ENCODE measurements at regions not wholly inside any gene's neighbourhood (a gene's known extent, or its start where the extent isn't known, plus 50 kb on each side); places are given as distances from the start of the nearest gene placed in this dataset.

DNA sequence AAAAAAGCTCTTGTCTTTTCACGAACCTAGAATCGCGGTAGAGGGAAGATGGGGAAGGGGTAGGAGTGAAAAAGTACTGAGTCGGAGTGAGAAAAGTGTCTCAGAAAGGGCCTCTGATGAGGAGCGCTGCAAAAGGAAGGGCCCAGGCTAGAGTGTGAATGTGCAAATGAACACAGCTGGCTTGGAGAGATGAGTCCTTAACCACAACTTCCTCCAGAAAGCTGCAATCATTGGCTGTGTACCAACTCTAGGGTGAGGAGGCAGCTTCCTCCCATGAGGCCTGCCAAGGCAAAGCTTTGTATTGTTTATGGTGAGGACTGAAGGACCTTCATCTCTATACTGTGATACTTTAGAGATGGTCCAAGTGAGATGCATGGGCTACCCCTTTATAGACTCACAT is 566.9 kb upstream of the ANO5 start:
- TF ChIP-seq EZH2 (IDR thresholded peaks at IDR 0.05; ENCODE audit: borderline replicate concordance, low read depth, low read length, severe bottlenecking) = no peak
- TF ChIP-seq, protein P1, sequence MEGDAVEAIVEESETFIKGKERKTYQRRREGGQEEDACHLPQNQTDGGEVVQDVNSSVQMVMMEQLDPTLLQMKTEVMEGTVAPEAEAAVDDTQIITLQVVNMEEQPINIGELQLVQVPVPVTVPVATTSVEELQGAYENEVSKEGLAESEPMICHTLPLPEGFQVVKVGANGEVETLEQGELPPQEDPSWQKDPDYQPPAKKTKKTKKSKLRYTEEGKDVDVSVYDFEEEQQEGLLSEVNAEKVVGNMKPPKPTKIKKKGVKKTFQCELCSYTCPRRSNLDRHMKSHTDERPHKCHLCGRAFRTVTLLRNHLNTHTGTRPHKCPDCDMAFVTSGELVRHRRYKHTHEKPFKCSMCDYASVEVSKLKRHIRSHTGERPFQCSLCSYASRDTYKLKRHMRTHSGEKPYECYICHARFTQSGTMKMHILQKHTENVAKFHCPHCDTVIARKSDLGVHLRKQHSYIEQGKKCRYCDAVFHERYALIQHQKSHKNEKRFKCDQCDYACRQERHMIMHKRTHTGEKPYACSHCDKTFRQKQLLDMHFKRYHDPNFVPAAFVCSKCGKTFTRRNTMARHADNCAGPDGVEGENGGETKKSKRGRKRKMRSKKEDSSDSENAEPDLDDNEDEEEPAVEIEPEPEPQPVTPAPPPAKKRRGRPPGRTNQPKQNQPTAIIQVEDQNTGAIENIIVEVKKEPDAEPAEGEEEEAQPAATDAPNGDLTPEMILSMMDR (IDR thresholded peaks at IDR 0.05; ENCODE audit: extremely low read depth in 1 of 2, insufficient read depth in 1 of 2, low read depth in 1 of 2, low read length in 2 of 2) = no peak

Measured in endothelial cell of umbilical vein (primary cell).